A673 (cell line): ENCODE measurements at regions not wholly inside any gene's neighbourhood (a gene's known extent, or its start where the extent isn't known, plus 50 kb on each side); places are given as distances from the start of the nearest gene placed in this dataset.

Source experiments
- EZH2 ChIP-seq: fragments of 200-600 bp; sonication (generic); IDR thresholded peaks from 2 replicates; pipeline ENCODE4 v1.6.1; 2017; ENCODE audit warnings: borderline replicate concordance, low read depth, mild to moderate bottlenecking, mixed read lengths, antibody characterized with exemption, low read length; ENCODE audit not compliant: poor library complexity, severe bottlenecking
- TF ChIP-seq, protein P1 (sequence below): fragments of 300-800, 200-600 bp; sonication (generic); conservative IDR thresholded peaks from 2 replicates; pipeline ENCODE4 v1.5.1; 2017; ENCODE audit warnings: low read depth, mild to moderate bottlenecking, antibody characterized with exemption, low read length, moderate library complexity, mixed read lengths

DNA sequence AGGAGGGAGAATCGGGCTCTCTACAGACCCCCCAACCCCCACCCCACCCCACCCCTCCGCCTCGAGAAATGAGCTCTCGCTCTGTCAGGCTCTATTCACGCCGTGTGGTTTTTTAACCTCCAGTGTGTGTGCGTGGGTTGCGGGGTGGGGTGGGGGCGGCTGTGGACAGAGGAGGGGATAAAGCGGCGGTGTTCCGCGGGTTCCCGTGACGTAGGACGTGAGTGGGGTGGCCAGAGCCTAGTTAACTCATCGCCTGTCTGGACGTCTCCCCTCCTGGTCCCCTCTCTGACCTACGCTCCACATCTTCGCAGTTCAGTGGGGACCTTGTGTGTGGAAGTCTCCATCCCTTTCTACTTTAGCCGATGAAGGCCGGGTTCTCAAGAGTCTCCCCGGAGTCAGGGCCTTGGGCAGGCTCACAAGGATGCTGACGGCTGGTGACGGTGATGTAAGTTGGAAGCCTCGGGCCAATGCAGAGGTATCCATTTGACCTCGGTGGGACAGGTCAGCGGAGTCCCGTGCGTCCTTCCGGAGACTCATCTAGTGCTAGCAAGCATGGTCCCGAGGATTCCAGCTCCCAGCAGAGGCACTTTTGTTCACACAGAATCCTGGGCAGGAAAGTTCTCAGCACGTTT lies 1507.1 kb upstream of the DEFB115 start:
- TF ChIP-seq, protein P1, sequence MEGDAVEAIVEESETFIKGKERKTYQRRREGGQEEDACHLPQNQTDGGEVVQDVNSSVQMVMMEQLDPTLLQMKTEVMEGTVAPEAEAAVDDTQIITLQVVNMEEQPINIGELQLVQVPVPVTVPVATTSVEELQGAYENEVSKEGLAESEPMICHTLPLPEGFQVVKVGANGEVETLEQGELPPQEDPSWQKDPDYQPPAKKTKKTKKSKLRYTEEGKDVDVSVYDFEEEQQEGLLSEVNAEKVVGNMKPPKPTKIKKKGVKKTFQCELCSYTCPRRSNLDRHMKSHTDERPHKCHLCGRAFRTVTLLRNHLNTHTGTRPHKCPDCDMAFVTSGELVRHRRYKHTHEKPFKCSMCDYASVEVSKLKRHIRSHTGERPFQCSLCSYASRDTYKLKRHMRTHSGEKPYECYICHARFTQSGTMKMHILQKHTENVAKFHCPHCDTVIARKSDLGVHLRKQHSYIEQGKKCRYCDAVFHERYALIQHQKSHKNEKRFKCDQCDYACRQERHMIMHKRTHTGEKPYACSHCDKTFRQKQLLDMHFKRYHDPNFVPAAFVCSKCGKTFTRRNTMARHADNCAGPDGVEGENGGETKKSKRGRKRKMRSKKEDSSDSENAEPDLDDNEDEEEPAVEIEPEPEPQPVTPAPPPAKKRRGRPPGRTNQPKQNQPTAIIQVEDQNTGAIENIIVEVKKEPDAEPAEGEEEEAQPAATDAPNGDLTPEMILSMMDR: no peak
- no peak for TF ChIP-seq EZH2
